Activated T-cell treated with anti-CD3 and anti-CD28 coated beads for 48 hours (primary cell): ENCODE measurements at regions not wholly inside any gene's neighbourhood (a gene's known extent, or its start where the extent isn't known, plus 50 kb on each side); places are given as distances from the start of the nearest gene placed in this dataset.
A peak's percentile ranks its signal among the peaks of the same experiment; 100 is the strongest.

Experiments
- DNase-seq: peaks from one replicate; pipeline ENCODE4 v3.0.0-alpha.2; 2020; ENCODE audit warnings: low read depth

GRCh38 chr9:109950710-109951443 lies 170.9 kb downstream of the PALM2AKAP2 start:
- no peak for DNase-seq

DNA sequence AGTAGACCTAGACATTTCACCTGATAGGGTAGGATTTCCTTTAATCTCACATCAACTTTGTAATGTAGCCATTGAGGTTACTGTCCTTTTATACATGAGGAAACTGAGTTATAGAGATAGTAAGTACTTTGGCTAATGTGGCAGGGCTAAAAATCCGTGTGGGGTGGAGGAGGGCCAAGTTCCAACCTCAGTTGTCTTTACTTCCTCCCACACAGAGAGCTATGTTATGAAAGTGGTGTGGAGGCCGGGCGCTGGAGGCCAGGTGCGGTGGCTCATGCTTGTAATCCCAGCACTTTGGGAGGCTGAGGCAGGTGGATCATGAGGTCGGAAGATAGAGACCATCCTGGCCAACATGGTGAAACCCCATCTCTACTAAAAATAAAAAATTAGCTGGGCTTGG lies 173.3 kb downstream of the PALM2AKAP2 start:
- no peak for DNase-seq

DNA sequence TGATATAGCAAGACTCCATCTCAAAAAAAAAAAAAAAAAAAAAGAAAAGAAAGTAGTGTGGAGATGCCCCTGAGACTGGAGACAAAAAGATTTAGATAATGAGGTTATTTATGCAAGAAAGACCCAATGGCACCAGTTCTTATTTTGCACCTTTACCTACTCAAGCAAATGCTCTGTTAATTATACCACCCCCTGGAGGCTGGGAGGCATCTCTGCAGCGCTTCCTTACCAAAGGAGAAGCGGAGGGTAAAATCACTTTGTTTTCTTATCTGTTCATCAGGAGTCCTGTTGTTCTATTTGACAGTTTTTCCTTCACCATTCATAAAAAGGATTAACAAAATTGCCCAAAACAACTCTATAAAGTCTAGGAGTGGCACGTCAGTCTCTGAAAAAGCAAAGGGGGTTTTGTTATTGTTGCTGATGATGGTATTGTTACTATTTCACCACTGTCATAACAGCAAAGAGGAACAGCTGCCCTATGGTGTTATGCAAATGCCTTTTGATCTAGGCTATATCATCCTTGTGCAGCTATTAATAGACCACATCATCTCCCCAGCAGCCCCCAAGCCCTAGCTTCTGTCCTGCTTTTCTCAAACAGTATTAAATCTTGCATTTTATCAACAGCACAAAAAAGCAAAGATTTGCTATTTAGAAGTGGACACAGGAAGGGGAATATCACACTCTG lies 174.0 kb downstream of the PALM2AKAP2 start:
- no peak for DNase-seq

DNA sequence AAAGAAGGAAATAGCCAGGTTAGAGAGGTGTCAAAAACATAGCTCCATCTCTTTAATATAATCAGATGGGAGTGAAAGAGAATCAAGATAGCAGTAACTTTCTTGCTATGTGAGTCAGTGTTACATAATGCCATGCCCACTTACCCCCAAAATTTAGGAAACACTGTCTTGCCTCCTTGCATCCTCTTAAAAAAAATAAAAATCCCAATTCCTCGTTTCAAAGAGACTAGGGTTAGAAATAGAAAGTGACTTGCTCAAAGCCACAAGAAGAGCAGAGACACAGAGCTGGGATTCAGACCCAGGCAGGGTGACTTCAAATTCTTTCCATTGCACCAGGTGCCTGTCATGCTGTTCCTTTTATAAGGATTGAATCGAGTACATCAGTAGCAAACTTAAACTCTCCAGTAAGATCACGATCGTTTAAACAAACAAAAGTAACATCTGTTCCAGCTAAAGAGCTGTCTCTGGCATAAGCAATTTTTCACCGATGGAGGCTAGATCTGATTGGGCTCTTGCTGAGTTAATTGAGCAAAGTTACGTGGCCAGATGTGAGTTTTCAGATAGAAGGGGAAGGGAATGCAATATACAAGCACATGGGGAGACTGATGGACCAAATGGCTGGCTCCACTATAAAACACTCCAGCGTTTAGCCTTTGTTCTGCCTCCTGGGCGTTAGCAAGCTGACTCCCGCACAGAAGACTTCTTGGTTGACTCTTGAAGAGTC lies 176.9 kb downstream of the PALM2AKAP2 start:
- DNase-seq, result no peak

- no peak for DNase-seq
Observed at GRCh38 chr9:109959679-109960078, 179.7 kb downstream of the PALM2AKAP2 start.

DNA sequence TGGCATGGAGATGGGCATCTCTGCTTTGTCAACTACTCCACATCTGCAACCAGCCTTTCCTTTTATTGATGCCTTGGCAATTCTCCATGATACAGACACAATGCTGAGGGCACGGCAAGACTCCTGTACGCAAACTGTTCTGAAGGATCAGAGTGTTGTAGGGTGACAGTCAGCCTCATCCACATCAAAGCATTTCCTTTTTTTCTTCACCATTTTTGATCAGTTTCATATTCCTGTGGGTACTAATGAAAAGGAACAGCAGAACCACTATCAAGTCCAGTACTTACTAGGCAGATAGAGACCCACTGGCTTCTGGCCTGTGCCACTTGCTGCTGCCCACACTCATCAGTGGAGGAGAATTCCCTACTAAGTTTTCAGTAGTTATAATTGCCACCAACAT lies 181.6 kb downstream of the PALM2AKAP2 start:
- no peak for DNase-seq

GRCh38 chr9:109962215-109962614 lies 182.2 kb downstream of the PALM2AKAP2 start:
- DNase-seq, result no peak

- no peak for DNase-seq
Observed at GRCh38 chr9:109963079-109963478, 183.1 kb downstream of the PALM2AKAP2 start.

DNA sequence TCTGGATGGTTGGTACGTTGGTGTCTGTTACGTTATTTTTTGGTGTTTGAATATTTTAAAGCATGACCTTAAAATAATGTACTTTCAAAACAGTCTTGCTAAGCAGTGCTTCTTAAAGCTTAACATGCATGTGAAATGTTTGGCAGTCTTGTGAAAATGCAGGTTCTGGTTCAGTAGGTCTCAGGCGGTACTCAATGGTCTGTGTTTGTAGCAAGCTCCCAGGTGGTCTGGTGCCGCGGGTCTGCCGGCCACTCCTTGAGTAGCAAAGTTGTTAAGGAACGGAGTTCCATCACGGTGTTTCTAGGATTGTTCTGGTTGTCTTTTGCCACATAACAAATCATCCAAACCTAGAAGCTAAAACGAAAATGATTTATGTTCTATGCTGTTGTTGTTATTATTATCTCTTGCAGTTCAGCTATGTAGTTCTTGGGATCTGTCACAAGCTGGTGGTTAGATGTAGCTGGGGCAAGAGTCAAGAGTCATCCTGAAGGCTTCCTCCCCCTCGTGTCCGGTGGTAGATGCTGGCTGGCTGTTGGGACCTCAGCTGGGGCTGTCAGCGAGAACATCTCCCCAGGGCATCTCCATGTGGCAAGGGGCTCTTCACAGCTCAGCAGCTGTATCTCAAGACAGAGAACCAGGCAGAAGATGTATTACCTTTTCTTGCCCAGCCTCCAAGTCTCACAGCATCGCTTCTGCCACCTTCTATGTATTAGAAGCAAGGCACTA lies 186.8 kb downstream of the PALM2AKAP2 start:
- no peak for DNase-seq

DNA sequence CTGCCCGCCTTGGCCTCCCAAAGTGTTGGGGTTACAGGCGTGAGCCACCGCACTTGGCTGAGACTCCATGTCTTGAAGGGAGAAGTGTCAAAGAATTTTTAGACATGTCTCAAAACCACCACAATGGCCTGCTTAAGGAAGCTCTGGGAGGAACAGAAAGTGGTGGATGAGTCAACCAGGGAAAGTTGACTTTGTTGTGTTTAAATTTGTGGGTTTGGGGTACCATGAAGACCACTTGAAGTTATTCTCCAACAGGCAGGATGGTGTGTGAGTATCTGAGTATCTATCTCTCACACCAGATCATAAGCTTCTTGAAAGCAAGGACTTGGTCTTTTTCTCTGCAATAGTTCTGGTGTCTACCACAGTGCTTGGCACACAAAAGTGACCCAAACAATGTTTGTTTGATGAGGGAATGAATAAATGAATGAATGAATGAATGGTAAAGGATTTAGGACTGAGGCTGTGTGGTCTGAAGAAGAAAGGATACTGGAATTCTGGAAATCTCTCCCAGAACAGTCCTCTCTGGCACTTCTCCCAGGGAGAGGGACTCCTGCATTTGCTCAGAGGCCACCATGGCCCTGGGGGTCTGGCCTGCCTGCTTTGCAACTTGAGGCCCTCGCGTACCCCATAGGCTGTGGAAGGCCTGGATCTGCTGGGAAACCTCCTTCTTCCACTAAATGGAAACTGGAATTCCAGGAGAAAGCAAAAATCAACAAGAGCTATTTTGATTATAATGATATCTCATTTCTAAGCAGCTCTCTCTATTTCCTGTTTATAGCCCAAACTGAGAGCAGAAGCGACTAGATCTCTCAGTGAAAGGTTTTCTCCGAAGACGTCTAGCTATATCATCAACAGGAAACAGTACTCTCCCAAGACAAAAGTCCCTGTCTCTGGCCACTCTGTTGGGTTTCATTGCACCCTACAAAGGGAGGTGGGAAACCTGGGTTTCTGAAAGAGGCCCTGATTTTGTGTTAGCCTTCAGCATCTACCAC lies 187.9 kb downstream of the PALM2AKAP2 start:
- DNase-seq, result no peak

DNA sequence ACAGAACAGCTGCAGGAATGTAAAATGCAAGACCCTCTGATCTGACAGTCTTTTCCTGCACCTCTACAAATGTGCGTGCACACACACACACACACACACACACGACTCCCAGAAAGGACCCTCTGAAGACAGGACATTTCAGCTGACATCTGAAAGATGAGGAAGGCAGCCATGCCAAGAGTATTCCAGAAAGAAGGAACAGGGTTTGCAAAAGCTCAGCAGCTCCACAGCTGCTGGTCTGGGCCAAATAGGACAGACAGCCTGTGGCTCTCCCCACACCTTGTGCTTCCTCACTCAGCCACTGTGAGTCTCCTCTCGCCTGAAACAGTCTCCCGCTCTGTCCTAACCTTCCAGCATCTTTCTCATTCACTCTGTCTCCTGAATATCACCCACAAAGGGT lies 189.0 kb downstream of the PALM2AKAP2 start:
- no peak for DNase-seq

- no peak for DNase-seq
Observed at GRCh38 chr9:109969573-109970237, 189.7 kb downstream of the PALM2AKAP2 start.

DNA sequence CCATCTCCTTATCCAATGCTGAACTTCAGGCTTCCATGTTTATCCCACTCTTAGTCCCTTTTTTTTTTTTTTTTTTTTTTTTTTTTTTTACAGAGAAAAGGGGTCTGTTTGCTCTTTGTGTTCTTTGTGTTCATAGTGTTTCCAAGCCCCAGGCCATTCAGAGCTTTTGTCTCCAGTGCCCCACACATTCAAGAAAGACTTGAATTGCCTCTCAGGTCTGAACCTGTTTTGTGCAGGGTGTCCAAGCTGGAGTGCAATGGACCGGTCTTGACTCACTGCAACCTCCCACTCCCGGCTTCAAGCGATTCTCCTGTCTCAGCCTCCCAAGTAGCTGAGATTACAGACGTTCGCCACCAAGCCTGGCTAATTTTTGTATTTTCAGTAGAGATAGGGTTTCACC lies 191.2 kb downstream of the PALM2AKAP2 start:
- no peak for DNase-seq

- DNase-seq, result no peak
Observed at GRCh38 chr9:109972026-109972882, 192.3 kb downstream of the PALM2AKAP2 start.

- DNase-seq, result no peak
Observed at GRCh38 chr9:109973336-109973735, 193.3 kb downstream of the PALM2AKAP2 start.

DNA sequence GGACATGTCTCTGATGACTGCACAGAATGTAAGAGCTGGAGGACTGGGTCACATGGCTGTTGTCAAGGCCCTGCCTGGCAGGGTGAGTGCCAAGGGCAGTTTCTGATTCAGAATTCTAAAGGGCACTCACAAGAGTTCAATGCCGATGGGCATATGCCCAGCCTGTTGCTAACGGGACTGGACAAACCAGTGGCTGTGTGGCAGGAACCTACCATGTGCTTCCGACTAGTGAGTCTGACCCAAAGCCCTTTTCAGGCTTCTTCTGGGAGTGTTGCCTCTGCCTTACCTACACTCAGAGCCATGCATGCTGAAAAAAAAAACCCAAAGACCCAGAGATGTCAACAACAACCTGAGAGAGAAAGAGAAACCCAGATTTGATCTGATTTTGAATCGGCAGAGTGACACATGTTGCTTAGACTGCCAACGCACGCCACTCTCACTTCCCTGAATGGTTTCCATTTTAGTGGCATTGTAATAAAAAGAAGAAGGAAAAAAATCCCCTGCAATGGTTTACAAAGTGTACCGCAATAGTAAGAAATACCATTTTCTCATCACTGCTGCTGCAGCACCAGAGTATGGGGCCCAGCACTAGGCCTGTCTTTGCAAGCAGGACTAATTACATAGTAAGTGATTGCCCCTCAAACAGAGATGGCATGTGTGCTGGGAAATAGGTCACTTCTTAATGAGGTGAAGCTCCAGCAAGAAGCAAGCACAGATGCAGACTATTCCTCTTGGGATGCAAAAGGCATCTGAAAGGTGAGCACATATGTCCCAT lies 194.3 kb downstream of the PALM2AKAP2 start:
- DNase-seq, result peak; percentile 46

- no peak for DNase-seq
Observed at GRCh38 chr9:109974918-109975276, 194.9 kb downstream of the PALM2AKAP2 start.

DNA sequence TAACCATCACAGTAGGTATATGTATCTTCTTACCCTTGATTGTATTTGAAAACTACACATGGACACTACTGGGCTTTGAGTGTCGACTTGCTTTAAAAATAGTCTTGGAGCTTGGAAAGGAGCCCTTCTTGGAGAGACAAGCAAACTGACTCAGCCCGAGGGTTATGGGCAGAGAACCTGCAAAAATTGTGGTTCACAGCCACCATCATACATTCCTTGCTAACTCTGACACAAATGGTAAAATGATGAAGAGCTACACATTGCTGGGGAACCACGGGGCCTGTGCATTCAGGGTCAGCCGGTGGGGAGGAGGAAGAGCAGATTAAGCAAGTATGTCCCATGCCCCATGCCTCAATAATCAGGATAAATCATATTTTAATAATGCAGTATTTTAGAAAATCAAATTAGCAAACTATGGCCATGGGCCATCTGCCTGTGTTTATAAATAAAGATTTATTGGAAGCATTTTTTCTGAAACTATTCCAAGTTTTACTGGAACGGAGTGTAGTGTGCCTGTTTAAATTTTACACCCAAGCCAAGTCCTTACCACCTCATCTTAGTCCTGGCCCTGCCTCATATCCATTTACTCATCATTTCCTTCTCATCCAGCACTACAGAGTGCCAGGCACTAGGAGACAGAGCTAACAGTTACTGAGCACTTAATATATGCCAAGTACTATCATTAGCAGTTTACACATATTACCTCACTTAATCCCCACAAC lies 195.7 kb downstream of the PALM2AKAP2 start:
- DNase-seq, result no peak
